GM12864 (cell line): ENCODE measurements at regions not wholly inside any gene's neighbourhood (a gene's known extent, or its start where the extent isn't known, plus 50 kb on each side); places are given as distances from the start of the nearest gene placed in this dataset.

Experiments
- DNase-seq: peaks from one replicate; pipeline ENCODE4 v3.0.0-alpha.2; 2011; ENCODE audit warnings: low read depth
- H3K4me3 ChIP-seq: 2 replicates; pipeline ENCODE4 v1.5.1; 2011; ENCODE audit warnings: mild to moderate bottlenecking, low read depth, low read length, control low read depth
- TF ChIP-seq, protein P1 (sequence below): IDR thresholded peaks from 2 replicates; pipeline ENCODE4 v1.5.1; 2011; ENCODE audit warnings: low read depth, mild to moderate bottlenecking, moderate library complexity, low read length, control low read depth, inconsistent platforms; ENCODE audit errors: missing control alignments

GRCh38 chr3:157830556-157831236, 275.5 kb downstream of the SHOX2 start:
- DNase-seq: no peak
- TF ChIP-seq, protein P1, sequence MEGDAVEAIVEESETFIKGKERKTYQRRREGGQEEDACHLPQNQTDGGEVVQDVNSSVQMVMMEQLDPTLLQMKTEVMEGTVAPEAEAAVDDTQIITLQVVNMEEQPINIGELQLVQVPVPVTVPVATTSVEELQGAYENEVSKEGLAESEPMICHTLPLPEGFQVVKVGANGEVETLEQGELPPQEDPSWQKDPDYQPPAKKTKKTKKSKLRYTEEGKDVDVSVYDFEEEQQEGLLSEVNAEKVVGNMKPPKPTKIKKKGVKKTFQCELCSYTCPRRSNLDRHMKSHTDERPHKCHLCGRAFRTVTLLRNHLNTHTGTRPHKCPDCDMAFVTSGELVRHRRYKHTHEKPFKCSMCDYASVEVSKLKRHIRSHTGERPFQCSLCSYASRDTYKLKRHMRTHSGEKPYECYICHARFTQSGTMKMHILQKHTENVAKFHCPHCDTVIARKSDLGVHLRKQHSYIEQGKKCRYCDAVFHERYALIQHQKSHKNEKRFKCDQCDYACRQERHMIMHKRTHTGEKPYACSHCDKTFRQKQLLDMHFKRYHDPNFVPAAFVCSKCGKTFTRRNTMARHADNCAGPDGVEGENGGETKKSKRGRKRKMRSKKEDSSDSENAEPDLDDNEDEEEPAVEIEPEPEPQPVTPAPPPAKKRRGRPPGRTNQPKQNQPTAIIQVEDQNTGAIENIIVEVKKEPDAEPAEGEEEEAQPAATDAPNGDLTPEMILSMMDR: no peak

DNA sequence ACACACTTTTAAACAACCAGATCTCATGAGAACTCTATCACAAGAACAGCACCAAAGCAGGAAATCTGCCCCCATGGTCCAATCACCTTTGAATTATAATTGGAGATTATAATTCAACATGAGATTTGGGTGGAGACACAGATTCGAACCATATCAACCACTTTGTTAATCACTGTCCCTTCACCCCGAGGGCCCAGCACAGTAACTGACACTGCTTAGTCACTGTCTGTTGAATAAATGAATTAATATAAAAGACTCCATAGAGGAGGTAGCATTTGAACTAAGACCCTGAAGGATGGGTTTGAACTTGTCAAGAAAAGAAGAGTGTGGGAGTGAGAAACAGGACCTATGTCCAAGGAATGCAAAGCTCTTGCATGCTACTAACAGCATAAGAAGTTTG, 276.4 kb downstream of the SHOX2 start:
- TF ChIP-seq, protein P1: no peak
- DNase-seq: no peak
- H3K4me3 ChIP-seq: no peak overlapping the region

More at GRCh38 chr3:157830556-157831236, 275.5 kb downstream of the SHOX2 start:
- no peak overlapping the region for H3K4me3 ChIP-seq

- TF ChIP-seq, protein P1: no peak
- DNase-seq: no peak
- no peak overlapping the region for H3K4me3 ChIP-seq
These were observed 281.9 kb downstream of the SHOX2 start for GRCh38 chr3:157824281-157824680.

DNA sequence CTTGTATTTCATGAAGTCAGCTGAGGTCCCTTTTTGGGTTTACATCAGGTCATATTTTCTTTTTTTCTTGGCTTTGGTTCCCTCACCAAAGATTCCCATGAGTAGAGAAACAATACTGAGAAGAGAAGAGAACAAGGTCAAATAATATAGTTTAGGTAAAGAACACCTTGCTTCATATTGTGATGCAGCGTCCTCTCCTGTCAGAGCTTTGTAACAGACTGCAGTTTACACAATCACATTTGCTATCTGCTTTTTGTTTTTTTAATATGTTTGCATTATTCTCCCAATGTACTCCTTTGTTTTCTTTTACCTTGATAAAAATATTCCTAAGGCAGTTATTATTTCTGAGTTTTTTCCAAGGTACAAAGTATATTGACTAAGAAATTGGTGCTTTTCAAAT, 283.2 kb downstream of the SHOX2 start:
- no peak for DNase-seq
- H3K4me3 ChIP-seq: no peak overlapping the region
- TF ChIP-seq, protein P1: no peak

DNA sequence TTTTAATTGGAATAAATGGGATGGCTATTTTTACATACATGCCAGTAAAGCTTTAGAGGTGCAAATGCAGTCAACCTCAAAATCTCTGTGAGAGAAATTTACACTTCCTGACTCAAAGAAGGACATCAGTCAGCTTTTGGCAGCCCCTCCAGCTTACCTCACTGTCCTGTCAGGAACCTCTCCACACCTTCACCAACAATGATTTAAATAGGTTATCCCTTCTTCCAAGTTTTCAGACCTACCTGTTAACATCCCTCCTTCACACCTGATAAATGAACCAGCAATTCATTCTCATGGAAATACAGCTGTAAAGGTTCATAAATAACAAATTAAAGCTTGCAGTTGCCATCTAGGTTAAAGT, 286.1 kb downstream of the SHOX2 start:
- DNase-seq: no peak
- H3K4me3 ChIP-seq: no peak overlapping the region
- TF ChIP-seq, protein P1: no peak

DNA sequence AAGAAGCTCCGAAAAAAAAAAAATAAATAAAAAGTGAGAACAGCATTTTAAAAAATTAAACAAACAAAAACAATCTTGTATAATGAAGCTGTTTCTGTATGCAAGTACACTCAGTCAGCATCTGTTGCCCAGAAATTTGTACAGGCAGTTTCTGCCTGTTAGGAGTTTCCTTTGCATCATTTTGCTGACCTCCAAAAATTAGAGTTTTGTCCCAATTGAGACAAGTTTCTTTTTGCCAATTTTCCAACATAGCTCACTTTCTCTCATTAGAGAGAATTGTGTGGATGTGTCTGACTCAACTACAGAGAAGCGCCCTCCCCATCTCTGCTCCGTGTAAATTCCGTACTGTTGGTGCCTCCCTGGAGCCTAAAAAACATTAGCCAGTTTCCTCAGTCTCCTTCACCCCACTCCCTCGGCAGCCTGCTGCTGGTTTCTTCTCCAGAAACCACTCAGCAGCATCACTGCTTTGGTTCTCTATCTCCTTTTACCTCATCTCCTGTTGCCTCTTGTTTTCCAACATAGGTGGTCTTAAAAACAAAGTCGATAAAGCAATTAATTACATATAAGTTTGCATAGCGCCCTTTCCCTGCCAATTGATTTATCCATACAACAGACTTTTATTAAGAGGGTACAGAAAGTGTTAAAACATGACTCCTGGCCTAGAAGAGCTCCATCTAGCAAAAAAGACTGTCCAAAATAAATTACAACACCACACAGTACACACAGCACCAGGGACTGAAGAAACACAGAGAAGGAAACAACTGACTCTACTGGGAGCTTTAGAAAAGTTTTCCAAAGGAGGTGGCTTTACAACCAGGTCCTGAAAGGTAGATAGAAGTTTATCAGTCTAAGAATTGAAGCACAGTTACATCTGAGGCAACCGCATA, 286.7 kb downstream of the SHOX2 start:
- no peak overlapping the region for H3K4me3 ChIP-seq
- no peak for DNase-seq
- TF ChIP-seq, protein P1: no peak
